ENCODE measurements at regions not wholly inside any gene's neighbourhood (a gene's known extent, or its start where the extent isn't known, plus 50 kb on each side); places are given as distances from the start of the nearest gene placed in this dataset.

- H3K4me1 Mint-ChIP-seq, result peaks cover 16 to 21% of the 10 kb centered on the region in 2 donors
- H3K9me3 Mint-ChIP-seq, result peaks cover 0 to 5% (median 0%) of the 10 kb centered on the region in 6 donors
- DNase-seq, result no peak
- peaks cover 0 to 9% (median 0%) of the 10 kb centered on the region in 3 donors for H3K36me3 Mint-ChIP-seq
- H3K27me3 Mint-ChIP-seq (ENCODE audit: low read depth in 3 of 3), result peaks cover 3 to 15% (median 9%) of the 10 kb centered on the region in 3 donors
- H3K27ac Mint-ChIP-seq, result peak overlapping the region in 5 of 6 donors; percentile 6 to 54 (median 32)
- peak overlapping the region in 1 of 5 donors; percentile 51 for H3K4me3 Mint-ChIP-seq
Observed at GRCh38 chr1:25080294-25081209, 150.5 kb upstream of the RUNX3 start.

DNA sequence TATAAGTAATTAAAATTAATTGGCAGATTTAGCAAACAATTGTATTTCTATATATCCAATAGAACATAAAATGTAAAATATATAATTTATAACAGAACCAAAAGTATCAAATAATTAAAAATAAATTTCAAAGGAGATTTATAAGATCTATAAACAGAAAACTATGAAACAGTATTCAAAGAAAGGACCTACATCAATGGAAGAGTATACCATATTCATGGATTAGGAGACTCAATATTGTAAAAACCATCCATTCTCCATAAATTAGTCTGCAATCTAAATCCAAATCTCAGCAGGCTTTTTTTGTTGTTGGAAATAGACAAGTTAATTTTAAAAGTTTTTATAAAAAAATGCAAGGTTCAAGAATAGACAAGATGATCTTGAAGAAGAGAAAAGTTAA lies 149.0 kb upstream of the RUNX3 start:
- Mint-ChIP-seq H3K4me3 (no peak overlapping the region), H3K9me3 (peaks cover 0 to 5% (median 0%) of the 10 kb centered on the region in 6 donors), H3K4me1 (peaks cover 18 to 24% of the 10 kb centered on the region in 2 donors)

DNA sequence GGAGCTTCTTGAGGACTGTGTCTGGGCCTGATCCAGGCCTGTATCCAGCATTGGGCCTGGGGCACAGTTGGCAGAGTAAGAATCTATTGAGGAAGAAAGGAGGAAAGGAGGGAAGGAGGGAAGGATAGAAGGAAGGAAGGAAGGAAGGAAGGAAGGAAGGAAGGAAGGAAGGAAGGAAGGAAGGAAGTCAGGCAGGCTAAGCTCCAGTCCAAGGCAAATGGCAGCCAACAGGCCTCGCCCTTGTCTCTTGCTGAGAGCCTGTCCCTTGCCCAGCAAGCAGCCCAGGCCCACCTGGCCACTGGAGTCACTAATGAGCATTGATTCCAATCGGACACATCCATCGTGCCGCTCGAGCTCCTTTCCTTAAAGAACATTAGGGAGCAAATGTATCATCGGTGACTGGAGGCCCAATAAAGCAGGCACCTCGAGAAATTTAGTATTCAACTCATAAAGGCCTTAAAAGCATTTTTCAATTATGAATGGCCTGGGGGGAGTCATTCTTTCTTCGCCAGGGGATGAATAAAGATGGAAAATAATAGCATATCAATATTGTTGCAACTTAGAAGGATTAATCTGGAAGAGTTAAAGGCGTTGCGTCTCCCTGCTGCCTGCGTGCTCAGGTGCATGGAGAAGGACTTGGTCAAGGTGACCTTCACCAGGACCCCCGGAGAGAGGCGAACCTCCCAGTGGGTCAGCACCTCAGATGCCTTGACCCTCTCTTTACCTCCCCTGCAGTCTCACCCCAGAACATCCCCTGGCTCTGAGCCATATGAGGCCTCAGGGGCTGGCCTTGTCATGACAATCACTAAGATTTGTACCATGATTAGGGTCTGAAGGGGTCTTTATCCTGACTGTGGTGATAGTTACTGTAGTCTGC lies 144.5 kb upstream of the RUNX3 start:
- peaks cover 0 to 5% (median 0%) of the 10 kb centered on the region in 6 donors for H3K9me3 Mint-ChIP-seq
- H3K36me3 Mint-ChIP-seq, result peaks cover 0 to 5% (median 0%) of the 10 kb centered on the region in 3 donors
- H3K4me3 Mint-ChIP-seq, result no peak overlapping the region
- peaks cover 6 to 10% of the 10 kb centered on the region in 2 donors for H3K4me1 Mint-ChIP-seq
- no peak for DNase-seq
- peak overlapping the region in 1 of 6 donors; percentile 58 for H3K27ac Mint-ChIP-seq
- H3K27me3 Mint-ChIP-seq (ENCODE audit: low read depth in 3 of 3), result peaks cover 4 to 14% (median 7%) of the 10 kb centered on the region in 3 donors

More for the DNA sequence above, 149.0 kb upstream of the RUNX3 start:
- Mint-ChIP-seq H3K27me3 (ENCODE audit: low read depth in 3 of 3) (peaks cover 3 to 16% (median 8%) of the 10 kb centered on the region in 3 donors), H3K36me3 (peaks cover 0 to 9% (median 0%) of the 10 kb centered on the region in 3 donors), H3K27ac (no peak overlapping the region)
- DNase-seq, result no peak

DNA sequence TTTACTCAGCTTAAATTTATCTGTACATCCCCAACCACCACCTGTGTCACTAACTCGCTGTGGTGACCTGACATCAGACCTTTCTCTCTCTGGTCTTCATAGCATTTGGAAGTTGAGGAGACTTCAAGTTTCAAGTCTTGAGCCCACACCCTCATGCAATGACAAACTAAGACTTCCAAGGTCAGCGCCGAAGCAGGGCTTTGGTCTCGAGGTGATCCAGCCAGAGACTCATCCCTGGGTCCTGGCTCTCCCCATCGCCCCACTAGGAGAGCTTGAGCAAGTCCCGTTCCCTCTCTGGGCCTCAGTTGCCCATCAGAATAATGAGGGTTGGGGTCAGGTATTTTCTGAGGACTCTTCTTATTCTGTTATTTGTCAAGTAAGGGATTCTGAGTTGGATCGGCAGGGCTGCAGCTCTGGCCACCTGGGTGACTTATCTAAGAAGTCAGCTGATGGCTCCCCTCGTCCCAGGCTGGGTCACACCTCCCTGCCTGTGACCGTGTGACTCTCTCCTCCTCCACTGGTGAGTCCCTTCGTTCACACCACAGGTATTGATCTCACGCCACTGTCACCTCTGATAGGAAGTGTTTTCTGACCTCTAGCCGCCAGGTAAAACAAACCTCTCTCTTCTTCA lies 143.7 kb upstream of the RUNX3 start:
- Mint-ChIP-seq H3K27me3 (ENCODE audit: low read depth in 3 of 3) (peaks cover 4 to 15% (median 7%) of the 10 kb centered on the region in 3 donors), H3K9me3 (peaks cover 0 to 5% (median 0%) of the 10 kb centered on the region in 6 donors), H3K36me3 (peaks cover 0 to 5% (median 0%) of the 10 kb centered on the region in 3 donors), H3K4me1 (peaks cover 9 to 11% of the 10 kb centered on the region in 2 donors), H3K4me3 (no peak overlapping the region), H3K27ac (no peak overlapping the region)
- DNase-seq, result no peak

- Mint-ChIP-seq H3K27me3 (ENCODE audit: low read depth in 3 of 3) (peaks cover 7 to 16% (median 7%) of the 10 kb centered on the region in 3 donors), H3K9me3 (peaks cover 0 to 4% (median 0%) of the 10 kb centered on the region in 6 donors), H3K4me1 (peaks cover 15 to 21% of the 10 kb centered on the region in 2 donors)
Observed at GRCh38 chr1:25072461-25072860, 142.4 kb upstream of the RUNX3 start.

GRCh38 chr1:25068829-25069228 lies 138.8 kb upstream of the RUNX3 start:
- Mint-ChIP-seq H3K27me3 (ENCODE audit: low read depth in 3 of 3) (peaks cover 30 to 37% (median 32%) of the 10 kb centered on the region in 3 donors), H3K36me3 (peaks cover 0 to 5% (median 0%) of the 10 kb centered on the region in 3 donors), H3K4me1 (peaks cover 46 to 52% of the 10 kb centered on the region in 2 donors), H3K4me3 (peak overlapping the region in 1 of 5 donors; percentile 27), H3K27ac (peak overlapping the region in 2 of 6 donors; percentile 30 to 56), H3K9me3 (no peaks in the 10 kb centered on the region)
- no peak for DNase-seq

More at GRCh38 chr1:25072461-25072860, 142.4 kb upstream of the RUNX3 start:
- Mint-ChIP-seq H3K27ac (no peak overlapping the region), H3K4me3 (no peak overlapping the region), H3K36me3 (peaks cover 0 to 5% (median 0%) of the 10 kb centered on the region in 3 donors)
- no peak for DNase-seq

DNA sequence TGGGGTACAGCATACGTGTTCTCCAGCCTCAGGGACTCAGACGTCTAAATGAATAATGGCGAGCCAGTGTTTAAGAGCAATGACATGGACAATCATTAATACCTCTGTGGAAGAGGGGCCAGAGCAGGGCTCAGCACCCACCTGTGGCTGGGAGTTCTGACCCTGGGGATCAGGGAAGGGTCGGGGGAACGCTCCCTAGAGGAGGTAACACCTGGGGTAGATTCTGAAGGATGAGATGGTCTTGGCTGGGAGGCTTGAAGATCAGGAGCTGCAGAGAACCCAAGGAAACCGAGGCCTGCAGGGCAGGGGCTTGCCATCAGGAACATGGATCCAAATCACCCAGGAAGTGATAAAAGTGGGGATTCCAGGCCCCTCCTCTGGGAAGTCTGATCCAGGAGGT lies 138.2 kb upstream of the RUNX3 start:
- DNase-seq, result no peak
- peaks cover 49 to 57% of the 10 kb centered on the region in 2 donors for H3K4me1 Mint-ChIP-seq

DNA sequence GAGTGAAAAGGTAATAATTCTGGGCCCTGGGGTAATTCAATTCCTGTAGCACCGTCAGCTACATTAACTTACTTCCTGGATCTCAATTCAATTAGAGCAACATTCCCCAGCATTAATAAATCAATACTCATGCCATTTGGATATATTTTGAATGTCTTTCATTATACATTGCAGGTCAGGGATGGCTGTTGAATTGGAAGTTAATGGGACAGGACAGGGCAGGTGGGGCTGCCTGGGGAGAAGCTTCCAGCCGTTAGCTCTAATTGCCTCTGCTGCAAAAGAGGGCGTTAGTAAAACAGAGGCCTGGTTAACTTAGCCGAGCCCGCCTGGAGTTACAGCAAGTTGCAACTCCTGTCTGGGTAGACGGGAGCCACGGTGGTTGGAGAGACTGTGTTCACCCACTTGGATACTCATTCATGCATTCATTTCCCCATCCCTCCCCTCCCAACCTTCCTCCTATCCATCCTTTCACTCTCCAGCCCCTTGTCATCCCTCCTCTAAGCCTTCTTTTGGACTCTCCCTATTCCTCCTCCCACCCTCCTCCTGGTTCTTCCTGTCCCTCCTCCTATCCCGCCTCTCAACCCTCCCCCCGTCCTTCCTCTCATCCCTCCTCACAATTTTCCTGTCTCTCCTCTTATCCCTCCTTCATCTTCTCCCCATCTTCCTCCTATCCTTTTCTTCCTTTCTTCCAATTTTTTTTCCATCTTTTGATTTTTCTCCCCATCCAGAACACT lies 137.6 kb upstream of the RUNX3 start:
- peak overlapping the region in 4 of 6 donors; percentile 5 to 80 (median 57) for H3K27ac Mint-ChIP-seq
- peaks cover 30 to 38% (median 33%) of the 10 kb centered on the region in 3 donors for H3K27me3 Mint-ChIP-seq (ENCODE audit: low read depth in 3 of 3)
- no peaks in the 10 kb centered on the region for H3K9me3 Mint-ChIP-seq
- H3K36me3 Mint-ChIP-seq, result peaks cover 0 to 5% (median 0%) of the 10 kb centered on the region in 3 donors
- no peak for DNase-seq
- H3K4me1 Mint-ChIP-seq, result peaks cover 52 to 62% of the 10 kb centered on the region in 2 donors
- peak overlapping the region in 2 of 5 donors; percentile 25 to 34 for H3K4me3 Mint-ChIP-seq

More for the DNA sequence above, 138.2 kb upstream of the RUNX3 start:
- H3K36me3 Mint-ChIP-seq, result peaks cover 0 to 5% (median 0%) of the 10 kb centered on the region in 3 donors
- peak overlapping the region in 3 of 6 donors; percentile 5 to 65 (median 47) for H3K27ac Mint-ChIP-seq
- H3K4me3 Mint-ChIP-seq, result no peak overlapping the region
- H3K9me3 Mint-ChIP-seq, result no peaks in the 10 kb centered on the region
- H3K27me3 Mint-ChIP-seq (ENCODE audit: low read depth in 3 of 3), result peaks cover 30 to 37% (median 33%) of the 10 kb centered on the region in 3 donors

- Mint-ChIP-seq H3K36me3 (peaks cover 0 to 4% (median 3%) of the 10 kb centered on the region in 3 donors), H3K27me3 (ENCODE audit: low read depth in 3 of 3) (peaks cover 33 to 40% (median 33%) of the 10 kb centered on the region in 3 donors), H3K9me3 (no peaks in the 10 kb centered on the region), H3K27ac (peak overlapping the region; percentile 95 to 100 (median 98)), H3K4me3 (peak overlapping the region; percentile 77 to 95 (median 89)), H3K4me1 (peaks cover 58 to 69% of the 10 kb centered on the region in 2 donors)
- DNase-seq, result no peak
Observed at GRCh38 chr1:25066731-25067517, 136.8 kb upstream of the RUNX3 start.

- peaks cover 0 to 4% (median 0%) of the 10 kb centered on the region in 3 donors for H3K36me3 Mint-ChIP-seq
- H3K9me3 Mint-ChIP-seq, result no peaks in the 10 kb centered on the region
- no peak for DNase-seq
- peak overlapping the region; percentile 95 to 100 (median 98) for H3K27ac Mint-ChIP-seq
- H3K27me3 Mint-ChIP-seq (ENCODE audit: low read depth in 3 of 3), result peaks cover 29 to 34% (median 32%) of the 10 kb centered on the region in 3 donors
- H3K4me1 Mint-ChIP-seq, result peaks cover 65 to 76% of the 10 kb centered on the region in 2 donors
- H3K4me3 Mint-ChIP-seq, result peak overlapping the region; percentile 77 to 95 (median 89)
Observed at GRCh38 chr1:25066256-25066655, 136.2 kb upstream of the RUNX3 start.

DNA sequence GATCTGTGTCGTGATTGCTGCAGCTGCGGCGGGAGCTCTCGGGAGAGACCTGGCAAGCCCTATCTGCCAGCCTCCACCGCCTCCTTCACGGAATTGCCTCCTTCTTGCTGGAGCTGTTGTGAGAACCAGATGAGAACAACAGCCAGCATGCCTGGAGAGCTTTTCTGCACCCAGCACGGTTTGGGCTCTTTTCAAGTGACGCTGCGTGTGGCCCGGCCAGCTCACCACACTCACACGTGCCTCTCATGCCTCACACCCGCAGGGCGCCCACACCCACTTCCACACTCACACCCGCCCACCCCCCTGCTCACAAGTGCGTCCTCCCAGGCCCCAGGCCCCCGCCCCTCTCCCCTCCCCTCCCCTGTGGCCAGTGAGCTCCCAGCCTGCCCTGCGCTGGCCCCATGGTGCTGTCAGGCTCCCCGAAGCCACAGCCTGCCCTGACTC lies 135.7 kb upstream of the RUNX3 start:
- peak overlapping the region; percentile 77 to 95 (median 89) for H3K4me3 Mint-ChIP-seq
- peak overlapping the region; percentile 95 to 100 (median 98) for H3K27ac Mint-ChIP-seq
- DNase-seq, result peak; percentile 94 to 95 (median 94)
- H3K4me1 Mint-ChIP-seq, result peaks cover 66 to 77% of the 10 kb centered on the region in 2 donors
- H3K27me3 Mint-ChIP-seq (ENCODE audit: low read depth in 3 of 3), result peaks cover 28 to 34% (median 29%) of the 10 kb centered on the region in 3 donors
- no peaks in the 10 kb centered on the region for H3K9me3 Mint-ChIP-seq
- peaks cover 0 to 4% (median 0%) of the 10 kb centered on the region in 3 donors for H3K36me3 Mint-ChIP-seq
